HUES64 (cell line): ENCODE measurements at regions not wholly inside any gene's neighbourhood (a gene's known extent, or its start where the extent isn't known, plus 50 kb on each side); places are given as distances from the start of the nearest gene placed in this dataset.

Experiments used
- H3K27ac ChIP-seq: 2 replicates; pipeline ENCODE4 v1.7.0; 2013; ENCODE audit warnings: low read depth, low read length, inconsistent platforms
- H3K27me3 ChIP-seq: 2 replicates; pipeline ENCODE4 v1.6.1; 2013; ENCODE audit warnings: mild to moderate bottlenecking, low read length; ENCODE audit not compliant: insufficient read depth
- H3K36me3 ChIP-seq: 2 replicates; pipeline ENCODE4 v1.6.1; 2013; ENCODE audit warnings: mild to moderate bottlenecking, low read length; ENCODE audit not compliant: insufficient read depth
- H3K4me1 ChIP-seq: 2 replicates; pipeline ENCODE4 v1.6.1; 2013; ENCODE audit warnings: mild to moderate bottlenecking, low read length, moderate library complexity; ENCODE audit not compliant: insufficient read depth
- H3K4me3 ChIP-seq: 2 replicates; pipeline ENCODE4 v1.5.1; 2013; ENCODE audit warnings: mild to moderate bottlenecking, low read length, moderate library complexity
- H3K9ac ChIP-seq: 2 replicates; pipeline ENCODE4 v1.6.1; 2013; ENCODE audit warnings: mild to moderate bottlenecking, low read depth, low read length
- H3K9me3 ChIP-seq: 2 replicates; pipeline ENCODE4 v1.6.1; 2013; ENCODE audit warnings: low read depth, low read length; ENCODE audit not compliant: insufficient read depth
- WGBS: fragments of 150-250, 120-280 bp; methylation state at CpG from one replicate; pipeline ENCODE4 v1.1.7; 2013; ENCODE audit warnings: missing lambda C conversion rate; 5-methylcytosine and 5-hydroxymethylcytosine counted together

- Histone ChIP-seq H3K4me1 (peaks cover 31% of the 10 kb centered on the region), H3K36me3 (no peaks in the 10 kb centered on the region), H3K27ac (no peak overlapping the region), H3K9me3 (no peaks in the 10 kb centered on the region), H3K27me3 (no peaks in the 10 kb centered on the region), H3K4me3 (no peak overlapping the region), H3K9ac (no peak overlapping the region)
- 92% methylated on average over 3 of the region's 3 CpGs for WGBS
These were observed 71.0 kb upstream of the DHX15 start for GRCh38 chr4:24655326-24655725.

GRCh38 chr4:24655971-24656370 lies 71.6 kb upstream of the DHX15 start:
- WGBS = 84% methylated on average over 4 of the region's 4 CpGs
- Histone ChIP-seq H3K9ac (no peak overlapping the region), H3K9me3 (no peaks in the 10 kb centered on the region), H3K36me3 (no peaks in the 10 kb centered on the region), H3K27ac (no peak overlapping the region), H3K4me3 (no peak overlapping the region), H3K27me3 (no peaks in the 10 kb centered on the region), H3K4me1 (peaks cover 28% of the 10 kb centered on the region)

GRCh38 chr4:24656906-24657305 lies 72.6 kb upstream of the DHX15 start:
- peaks cover 33% of the 10 kb centered on the region for H3K4me1 ChIP-seq
- no peaks in the 10 kb centered on the region for H3K9me3 ChIP-seq
- no peak overlapping the region for H3K4me3 ChIP-seq
- H3K27ac ChIP-seq = no peak overlapping the region
- no peaks in the 10 kb centered on the region for H3K27me3 ChIP-seq
- H3K9ac ChIP-seq = no peak overlapping the region
- whole genome bisulfite sequencing = 97% methylated on average over 5 of the region's 5 CpGs
- no peaks in the 10 kb centered on the region for H3K36me3 ChIP-seq

- Histone ChIP-seq H3K27me3 (no peaks in the 10 kb centered on the region), H3K36me3 (no peaks in the 10 kb centered on the region), H3K4me3 (no peak overlapping the region), H3K9me3 (no peaks in the 10 kb centered on the region), H3K27ac (peak overlapping the region; percentile 98; the same call in 1 of the 2 replicates), H3K9ac (peak overlapping the region; percentile 15; the same call in 1 of the 2 replicates), H3K4me1 (peaks cover 40% of the 10 kb centered on the region)
- 50% methylated on average over 15 of the region's 15 CpGs for WGBS
These were observed 73.6 kb upstream of the DHX15 start for GRCh38 chr4:24657768-24658617.

GRCh38 chr4:24659241-24659961 lies 75.0 kb upstream of the DHX15 start:
- H3K9me3 ChIP-seq = no peaks in the 10 kb centered on the region
- H3K27ac ChIP-seq = peak overlapping the region; percentile 98
- peak overlapping the region; percentile 60; the same call in 1 of the 2 replicates for H3K9ac ChIP-seq
- H3K27me3 ChIP-seq = no peaks in the 10 kb centered on the region
- H3K36me3 ChIP-seq = no peaks in the 10 kb centered on the region
- 21% methylated on average over 3 of the region's 3 CpGs for WGBS
- peaks cover 46% of the 10 kb centered on the region for H3K4me1 ChIP-seq
- peak overlapping the region; percentile 38; the same call in 1 of the 2 replicates for H3K4me3 ChIP-seq

GRCh38 chr4:24662056-24662455 lies 77.7 kb upstream of the DHX15 start:
- 23% methylated on average over 4 of the region's 6 CpGs for WGBS
- Histone ChIP-seq H3K4me3 (no peak overlapping the region), H3K9me3 (no peaks in the 10 kb centered on the region), H3K27me3 (no peaks in the 10 kb centered on the region), H3K4me1 (peaks cover 46% of the 10 kb centered on the region), H3K9ac (peak overlapping the region; percentile 37; the same call in 1 of the 2 replicates), H3K36me3 (no peaks in the 10 kb centered on the region; the same call in 1 of the 2 replicates), H3K27ac (peak overlapping the region; percentile 91; the same call in 1 of the 2 replicates)

- Histone ChIP-seq H3K4me3 (0 out of 2 replicates have a peak overlapping the region, but pooled peaks have one; percentile 8), H3K27me3 (no peaks in the 10 kb centered on the region), H3K36me3 (no peaks in the 10 kb centered on the region; the same call in 1 of the 2 replicates), H3K4me1 (peaks cover 46% of the 10 kb centered on the region), H3K9ac (no peak overlapping the region), H3K9me3 (no peaks in the 10 kb centered on the region), H3K27ac (peak overlapping the region; percentile 91; the same call in 1 of the 2 replicates)
- WGBS = 36% methylated on average over 2 of the region's 2 CpGs
These were observed 78.2 kb upstream of the DHX15 start for GRCh38 chr4:24662542-24662941.

- H3K9ac ChIP-seq = no peak overlapping the region
- H3K27me3 ChIP-seq = no peaks in the 10 kb centered on the region
- H3K4me1 ChIP-seq = peaks cover 26% of the 10 kb centered on the region
- WGBS = 93% methylated on average over 2 of the region's 2 CpGs
- no peak overlapping the region for H3K27ac ChIP-seq
- no peaks in the 10 kb centered on the region for H3K9me3 ChIP-seq
- no peaks in the 10 kb centered on the region; the same call in 1 of the 2 replicates for H3K36me3 ChIP-seq
- H3K4me3 ChIP-seq = no peak overlapping the region
These were observed 80.6 kb upstream of the DHX15 start for GRCh38 chr4:24664956-24665355.

- no peaks in the 10 kb centered on the region for H3K9me3 ChIP-seq
- 95% methylated on average over 3 of the region's 3 CpGs for WGBS
- no peaks in the 10 kb centered on the region for H3K27me3 ChIP-seq
- no peaks in the 10 kb centered on the region; the same call in 1 of the 2 replicates for H3K36me3 ChIP-seq
- H3K4me3 ChIP-seq = no peak overlapping the region
- H3K9ac ChIP-seq = no peak overlapping the region
- H3K4me1 ChIP-seq = peaks cover 17% of the 10 kb centered on the region
- H3K27ac ChIP-seq = no peak overlapping the region
These were observed 82.0 kb upstream of the DHX15 start for GRCh38 chr4:24666316-24666715.

- H3K27ac ChIP-seq = no peak overlapping the region
- 89% methylated on average over 4 of the region's 5 CpGs for WGBS
- no peaks in the 10 kb centered on the region; the same call in 1 of the 2 replicates for H3K36me3 ChIP-seq
- H3K4me1 ChIP-seq = peaks cover 13% of the 10 kb centered on the region
- no peak overlapping the region for H3K4me3 ChIP-seq
- no peak overlapping the region for H3K9ac ChIP-seq
- no peaks in the 10 kb centered on the region for H3K9me3 ChIP-seq
- H3K27me3 ChIP-seq = no peaks in the 10 kb centered on the region
These were observed 82.6 kb upstream of the DHX15 start for GRCh38 chr4:24666816-24667477.
